Mesothelial cell of epicardium (in vitro differentiated cells): ENCODE measurements at regions not wholly inside any gene's neighbourhood (a gene's known extent, or its start where the extent isn't known, plus 50 kb on each side); places are given as distances from the start of the nearest gene placed in this dataset.

Source experiments
- DNase-seq, 2 experiments: peaks; one replicate each; pipeline ENCODE4 v3.0.0; 2021; ENCODE audit warnings: low spot score in 2 of 2; ENCODE audit not compliant: unreplicated experiment in 2 of 2
- H3K27ac Mint-ChIP-seq: 2 replicates; pipeline ENCODE4 v1.8.0; 2021; ENCODE audit warnings: mixed read lengths
- H3K27me3 Mint-ChIP-seq: 2 replicates; pipeline ENCODE4 v1.8.0; 2021; ENCODE audit warnings: low read depth, mixed read lengths
- H3K36me3 Mint-ChIP-seq: 2 replicates; pipeline ENCODE4 v1.8.0; 2021; ENCODE audit warnings: mixed read lengths
- H3K4me1 Mint-ChIP-seq: 2 replicates; pipeline ENCODE4 v1.8.0; 2021; ENCODE audit warnings: mixed read lengths
- H3K4me3 Mint-ChIP-seq: 2 replicates; pipeline ENCODE4 v1.8.0; 2021; ENCODE audit warnings: mild to moderate bottlenecking, moderate library complexity, mixed read lengths
- H3K9me3 Mint-ChIP-seq: 2 replicates; pipeline ENCODE4 v1.8.0; 2021; ENCODE audit warnings: mixed read lengths
- TF ChIP-seq, protein P1 (sequence below): fragments of 200-600 bp; sonication (generic); IDR thresholded peaks from one replicate; pipeline ENCODE4 v1.5.0; 2021; ENCODE audit warnings: antibody characterized with exemption; ENCODE audit not compliant: unreplicated experiment

DNA sequence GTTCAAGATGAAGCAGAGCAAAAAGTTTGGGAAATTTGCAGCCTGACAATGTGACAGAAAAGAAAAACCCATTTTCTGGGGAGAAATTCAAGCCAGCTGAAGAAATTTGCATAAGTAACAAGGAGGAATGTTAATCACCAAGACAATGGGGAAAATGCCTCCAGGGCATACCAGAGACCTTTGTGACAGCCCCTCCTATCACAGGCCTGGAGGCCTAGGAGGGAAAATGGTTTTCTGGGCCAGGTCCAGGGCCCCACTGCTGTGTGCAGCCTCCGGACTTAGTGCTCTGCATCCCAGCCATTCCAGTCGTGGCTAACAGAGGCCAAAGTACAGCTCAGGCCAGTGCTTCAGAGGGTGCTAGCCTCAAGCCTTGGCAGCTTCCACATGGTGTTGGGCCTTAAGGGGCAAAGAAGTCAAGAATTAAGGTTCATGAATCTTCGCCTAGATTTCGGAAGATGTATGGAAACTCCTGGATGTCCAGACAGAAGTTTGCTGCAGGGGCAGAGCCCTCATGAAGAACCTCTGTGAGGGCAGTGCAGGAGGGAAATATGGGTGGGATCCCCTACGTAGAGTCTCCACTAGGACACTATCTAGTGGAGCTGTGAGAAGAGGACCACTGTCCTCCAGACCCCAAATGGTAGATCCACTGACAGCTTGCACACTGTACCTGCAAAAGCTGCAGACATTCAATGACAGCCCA, 314.1 kb upstream of the TRIB2 start:
- DNase-seq = no peak
- peaks cover 7% of the 10 kb centered on the region for H3K36me3 Mint-ChIP-seq
- TF ChIP-seq, protein P1, sequence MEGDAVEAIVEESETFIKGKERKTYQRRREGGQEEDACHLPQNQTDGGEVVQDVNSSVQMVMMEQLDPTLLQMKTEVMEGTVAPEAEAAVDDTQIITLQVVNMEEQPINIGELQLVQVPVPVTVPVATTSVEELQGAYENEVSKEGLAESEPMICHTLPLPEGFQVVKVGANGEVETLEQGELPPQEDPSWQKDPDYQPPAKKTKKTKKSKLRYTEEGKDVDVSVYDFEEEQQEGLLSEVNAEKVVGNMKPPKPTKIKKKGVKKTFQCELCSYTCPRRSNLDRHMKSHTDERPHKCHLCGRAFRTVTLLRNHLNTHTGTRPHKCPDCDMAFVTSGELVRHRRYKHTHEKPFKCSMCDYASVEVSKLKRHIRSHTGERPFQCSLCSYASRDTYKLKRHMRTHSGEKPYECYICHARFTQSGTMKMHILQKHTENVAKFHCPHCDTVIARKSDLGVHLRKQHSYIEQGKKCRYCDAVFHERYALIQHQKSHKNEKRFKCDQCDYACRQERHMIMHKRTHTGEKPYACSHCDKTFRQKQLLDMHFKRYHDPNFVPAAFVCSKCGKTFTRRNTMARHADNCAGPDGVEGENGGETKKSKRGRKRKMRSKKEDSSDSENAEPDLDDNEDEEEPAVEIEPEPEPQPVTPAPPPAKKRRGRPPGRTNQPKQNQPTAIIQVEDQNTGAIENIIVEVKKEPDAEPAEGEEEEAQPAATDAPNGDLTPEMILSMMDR = no peak
- peaks cover 21% of the 10 kb centered on the region for H3K9me3 Mint-ChIP-seq
- peaks cover 17% of the 10 kb centered on the region for H3K4me1 Mint-ChIP-seq
- H3K27me3 Mint-ChIP-seq = no peaks in the 10 kb centered on the region
- no peak overlapping the region for H3K27ac Mint-ChIP-seq
- H3K4me3 Mint-ChIP-seq = no peak overlapping the region

GRCh38 chr2:12404497-12404896, 312.2 kb upstream of the TRIB2 start:
- H3K4me3 Mint-ChIP-seq = no peak overlapping the region
- DNase-seq = no peak
- TF ChIP-seq, protein P1 = no peak
- H3K36me3 Mint-ChIP-seq = peaks cover 7% of the 10 kb centered on the region
- peaks cover 8% of the 10 kb centered on the region for H3K4me1 Mint-ChIP-seq
- H3K27me3 Mint-ChIP-seq = no peaks in the 10 kb centered on the region
- no peak overlapping the region for H3K27ac Mint-ChIP-seq
- H3K9me3 Mint-ChIP-seq = peaks cover 21% of the 10 kb centered on the region

DNA sequence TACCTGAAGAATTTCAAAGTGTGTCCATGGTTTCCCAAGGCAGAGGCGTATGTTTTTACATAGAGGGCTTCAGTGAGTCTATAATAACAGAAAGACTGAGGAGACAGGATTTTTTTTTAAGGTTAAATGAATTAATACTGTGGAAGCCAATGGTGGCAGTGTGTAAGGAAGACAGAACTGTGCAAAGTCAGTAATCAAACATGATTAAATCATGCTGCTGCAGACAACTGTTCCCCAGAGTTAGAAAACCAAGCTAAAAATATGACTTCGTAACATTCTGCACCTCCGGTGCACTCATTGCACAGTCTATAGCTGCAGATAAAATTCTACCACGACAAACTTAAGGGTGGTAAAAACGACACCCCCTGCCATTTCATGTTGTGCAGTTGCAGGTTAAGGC, 309.6 kb upstream of the TRIB2 start:
- no peaks in the 10 kb centered on the region for H3K27me3 Mint-ChIP-seq
- H3K27ac Mint-ChIP-seq = no peak overlapping the region
- no peaks in the 10 kb centered on the region for H3K4me1 Mint-ChIP-seq
- H3K36me3 Mint-ChIP-seq = peaks cover 4% of the 10 kb centered on the region
- peaks cover 23% of the 10 kb centered on the region for H3K9me3 Mint-ChIP-seq
- no peak for DNase-seq
- no peak overlapping the region for H3K4me3 Mint-ChIP-seq
- TF ChIP-seq, protein P1 = no peak

DNA sequence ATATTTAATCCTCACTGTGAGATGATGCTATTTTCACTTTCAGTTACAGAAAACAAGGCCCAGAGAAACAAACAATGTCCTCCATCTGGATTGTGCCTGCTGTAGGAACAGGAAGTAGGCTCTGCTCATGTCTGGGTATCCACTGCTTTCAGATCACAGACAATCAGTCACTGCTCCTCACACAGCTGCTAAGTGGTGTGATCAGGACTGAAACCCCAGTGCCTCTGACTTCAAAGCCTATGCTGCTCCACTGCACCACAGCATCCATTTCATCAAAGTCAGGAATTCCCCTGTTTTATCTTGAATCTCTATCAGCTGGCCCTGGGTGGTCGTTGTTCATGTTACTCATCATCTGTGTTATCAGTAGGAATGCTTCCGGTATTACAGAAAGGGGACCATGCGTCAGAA, 303.8 kb upstream of the TRIB2 start:
- Mint-ChIP-seq H3K27me3 (no peaks in the 10 kb centered on the region), H3K36me3 (no peaks in the 10 kb centered on the region), H3K4me1 (peaks cover 7% of the 10 kb centered on the region), H3K9me3 (peaks cover 15% of the 10 kb centered on the region), H3K4me3 (no peak overlapping the region), H3K27ac (no peak overlapping the region)
- no peak for DNase-seq
- TF ChIP-seq, protein P1 = no peak

DNA sequence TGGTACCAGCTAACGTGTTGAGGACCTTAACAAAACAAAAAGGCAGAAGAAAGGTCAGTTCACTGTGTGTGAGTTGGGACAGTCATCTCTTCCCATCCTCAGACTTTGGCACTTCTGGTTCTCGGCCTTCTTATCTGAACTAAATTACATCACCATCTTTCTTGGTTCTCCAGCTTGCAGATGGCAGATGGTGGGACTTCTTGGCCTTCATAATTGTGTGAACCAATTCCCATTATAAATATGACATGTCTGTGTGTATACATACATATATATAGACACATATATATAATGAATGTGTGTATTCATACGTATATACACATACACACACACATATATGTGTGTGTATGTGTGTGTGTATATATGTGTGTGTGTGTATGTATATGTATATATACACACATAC, 301.2 kb upstream of the TRIB2 start:
- Mint-ChIP-seq H3K36me3 (no peaks in the 10 kb centered on the region), H3K27ac (no peak overlapping the region), H3K4me1 (peaks cover 7% of the 10 kb centered on the region), H3K4me3 (no peak overlapping the region), H3K9me3 (peaks cover 12% of the 10 kb centered on the region), H3K27me3 (no peaks in the 10 kb centered on the region)
- TF ChIP-seq, protein P1 = no peak
- no peak for DNase-seq
